Mucosa of stomach (tissue), 1 donor: ENCODE measurements at regions not wholly inside any gene's neighbourhood (a gene's known extent, or its start where the extent isn't known, plus 50 kb on each side); places are given as distances from the start of the nearest gene placed in this dataset.

Source experiments
- H3K27me3 ChIP-seq: one replicate; pipeline ENCODE4 v1.7.0; 2013; ENCODE audit warnings: mild to moderate bottlenecking, low read length; ENCODE audit not compliant: control insufficient read depth, insufficient read depth
- H3K36me3 ChIP-seq: one replicate; pipeline ENCODE4 v1.7.0; 2013; ENCODE audit warnings: low read length; ENCODE audit not compliant: control insufficient read depth, insufficient read depth
- H3K4me1 ChIP-seq: one replicate; pipeline ENCODE4 v1.7.0; 2013; ENCODE audit warnings: mild to moderate bottlenecking, low read length; ENCODE audit not compliant: control insufficient read depth, insufficient read depth
- H3K4me3 ChIP-seq: one replicate; pipeline ENCODE4 v1.7.0; 2013; ENCODE audit warnings: low read length
- H3K9ac ChIP-seq: one replicate; pipeline ENCODE4 v1.7.0; 2013; ENCODE audit warnings: mild to moderate bottlenecking, low read length, moderate library complexity
- H3K9me3 ChIP-seq: one replicate; pipeline ENCODE4 v1.7.0; 2013; ENCODE audit warnings: mild to moderate bottlenecking, low read length, moderate library complexity; ENCODE audit not compliant: control insufficient read depth
- donor health status: Pancreatic carcinoma.

DNA sequence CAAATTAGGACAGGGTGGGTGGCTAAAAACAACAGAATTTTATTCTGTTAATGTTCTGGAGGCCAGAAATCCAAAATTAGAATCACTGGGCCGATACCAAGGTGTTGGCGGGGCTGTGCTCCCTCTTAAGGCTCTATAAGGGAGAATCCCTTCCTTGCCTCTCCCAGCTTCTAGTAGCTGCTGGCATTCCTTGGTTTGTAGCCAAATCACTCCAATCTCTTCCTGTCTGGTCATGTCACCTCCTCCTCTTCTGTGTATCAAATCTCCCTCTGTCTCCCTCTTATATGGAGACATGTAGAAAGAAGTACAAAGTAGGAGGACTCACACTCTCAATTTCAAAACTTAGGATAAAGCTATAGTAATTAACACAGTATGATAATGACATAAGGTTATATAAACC, 102.9 kb upstream of the SIRPA start:
- H3K4me3 ChIP-seq = no peak overlapping the region
- no peaks in the 10 kb centered on the region for H3K9me3 ChIP-seq
- no peaks in the 10 kb centered on the region for H3K27me3 ChIP-seq
- no peaks in the 10 kb centered on the region for H3K36me3 ChIP-seq
- no peak overlapping the region for H3K9ac ChIP-seq
- no peaks in the 10 kb centered on the region for H3K4me1 ChIP-seq

DNA sequence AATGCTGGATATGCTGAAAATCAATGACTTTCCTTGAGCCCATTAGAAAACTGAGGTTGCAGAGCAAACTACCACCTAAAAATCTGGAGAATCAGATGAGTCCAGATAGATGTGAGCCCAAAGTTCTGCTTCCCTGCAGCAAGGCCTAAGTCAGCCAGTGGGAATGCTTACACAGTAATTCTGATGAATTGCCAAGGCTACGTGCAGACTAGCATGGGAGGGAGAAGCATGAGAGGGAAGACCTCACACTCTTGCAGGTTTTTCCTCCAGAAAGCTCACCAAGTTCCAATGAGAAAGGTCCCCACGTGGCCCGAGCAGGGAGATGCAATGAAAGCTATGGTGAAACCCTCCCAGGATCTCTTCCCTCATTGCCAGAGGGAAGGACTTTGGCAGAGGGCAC, 104.8 kb upstream of the SIRPA start:
- Histone ChIP-seq H3K4me1 (no peaks in the 10 kb centered on the region), H3K36me3 (no peaks in the 10 kb centered on the region), H3K9ac (no peak overlapping the region), H3K9me3 (no peaks in the 10 kb centered on the region), H3K4me3 (no peak overlapping the region), H3K27me3 (no peaks in the 10 kb centered on the region)

DNA sequence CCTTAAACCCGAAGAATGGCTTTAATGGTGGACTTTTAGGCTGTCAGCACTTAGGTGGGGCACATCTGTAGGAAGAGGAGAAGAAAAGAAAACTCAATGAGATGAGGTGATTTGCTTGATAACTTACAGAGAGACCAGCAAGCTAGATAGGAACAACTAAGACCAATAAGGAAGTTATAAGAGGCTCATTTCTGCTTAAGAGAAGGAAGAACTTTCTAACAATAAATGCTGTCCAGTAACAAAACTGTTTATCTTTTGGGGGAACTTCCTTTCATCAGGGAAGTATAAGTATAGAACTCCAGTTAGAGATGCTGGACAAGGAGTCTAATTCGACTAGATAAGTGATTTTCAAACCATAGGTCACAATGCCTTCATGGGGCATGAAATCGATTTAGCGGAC, 107.2 kb upstream of the SIRPA start:
- no peaks in the 10 kb centered on the region for H3K9me3 ChIP-seq

DNA sequence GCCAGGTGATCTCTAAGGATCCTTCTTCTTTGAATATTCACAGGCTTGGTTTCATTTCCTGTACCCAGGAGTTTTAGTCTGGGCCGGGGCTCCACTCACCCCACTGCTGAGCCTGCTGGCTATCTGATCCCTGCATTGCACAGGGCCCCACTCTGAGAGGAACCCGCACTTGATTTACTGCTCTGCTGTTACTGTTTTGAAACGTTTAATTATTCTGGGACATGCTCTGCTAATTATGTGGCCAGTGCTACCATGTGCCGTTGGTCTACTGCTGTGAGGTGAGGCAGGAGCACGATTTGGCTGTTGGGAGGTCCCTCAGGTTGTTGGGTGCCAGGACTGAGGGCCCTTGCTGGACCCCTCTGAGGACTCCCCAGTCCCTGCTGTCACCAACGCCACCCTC, 108.7 kb upstream of the SIRPA start:
- H3K9me3 ChIP-seq = no peaks in the 10 kb centered on the region
- H3K4me3 ChIP-seq = no peak overlapping the region
- H3K27me3 ChIP-seq = peaks cover 11% of the 10 kb centered on the region
- H3K36me3 ChIP-seq = no peaks in the 10 kb centered on the region
- no peak overlapping the region for H3K9ac ChIP-seq
- no peaks in the 10 kb centered on the region for H3K4me1 ChIP-seq

More for the DNA sequence above, 107.2 kb upstream of the SIRPA start:
- no peak overlapping the region for H3K4me3 ChIP-seq
- no peaks in the 10 kb centered on the region for H3K36me3 ChIP-seq
- no peaks in the 10 kb centered on the region for H3K4me1 ChIP-seq
- peaks cover under 1% of the 10 kb centered on the region for H3K27me3 ChIP-seq
- H3K9ac ChIP-seq = no peak overlapping the region

DNA sequence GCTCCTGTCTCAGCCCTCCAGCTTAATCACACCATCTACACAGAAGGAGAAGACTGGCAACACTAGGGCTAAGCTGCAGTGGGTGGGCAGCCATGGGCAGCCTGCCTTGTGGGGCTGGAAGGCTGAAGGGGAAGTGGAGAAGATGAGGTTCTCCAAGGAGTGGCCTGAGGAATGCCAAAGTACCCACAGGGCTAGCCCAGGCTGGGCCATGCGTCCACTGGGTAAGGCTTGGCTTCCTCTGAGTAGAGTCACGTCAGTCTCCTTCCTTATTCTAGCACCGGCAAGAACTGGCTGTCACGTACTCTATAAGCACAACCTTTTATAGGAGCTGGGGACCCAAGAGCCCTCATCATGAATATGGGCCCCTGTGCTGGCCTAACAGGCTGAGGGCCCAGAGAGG, 110.6 kb upstream of the SIRPA start:
- H3K4me3 ChIP-seq = no peak overlapping the region
- no peaks in the 10 kb centered on the region for H3K9me3 ChIP-seq
- H3K27me3 ChIP-seq = peaks cover 16% of the 10 kb centered on the region
- H3K36me3 ChIP-seq = no peaks in the 10 kb centered on the region
- H3K4me1 ChIP-seq = no peaks in the 10 kb centered on the region
- no peak overlapping the region for H3K9ac ChIP-seq

DNA sequence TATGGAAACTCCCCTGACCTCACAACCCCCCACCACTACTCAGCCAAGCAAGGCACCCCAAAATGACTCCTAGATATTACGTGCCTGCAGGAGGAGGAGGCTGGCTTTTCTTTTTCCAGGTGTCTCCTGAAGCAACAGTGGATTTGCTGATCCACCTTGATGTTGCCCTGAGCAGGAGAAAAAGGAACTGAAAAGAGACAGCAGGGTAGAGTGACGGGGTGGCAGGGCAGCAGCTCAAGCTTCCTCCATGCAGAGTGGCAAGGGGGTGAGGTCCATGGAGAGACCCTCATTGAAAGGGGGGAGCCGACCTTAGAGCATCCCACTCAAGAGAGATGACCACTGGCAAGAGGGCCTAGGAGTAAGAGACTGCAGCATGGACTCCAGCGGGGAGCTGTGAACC, 112.0 kb upstream of the SIRPA start:
- H3K36me3 ChIP-seq = no peaks in the 10 kb centered on the region
- no peaks in the 10 kb centered on the region for H3K9me3 ChIP-seq
- no peaks in the 10 kb centered on the region for H3K4me1 ChIP-seq
- H3K4me3 ChIP-seq = no peak overlapping the region
- peaks cover 19% of the 10 kb centered on the region for H3K27me3 ChIP-seq
- no peak overlapping the region for H3K9ac ChIP-seq

DNA sequence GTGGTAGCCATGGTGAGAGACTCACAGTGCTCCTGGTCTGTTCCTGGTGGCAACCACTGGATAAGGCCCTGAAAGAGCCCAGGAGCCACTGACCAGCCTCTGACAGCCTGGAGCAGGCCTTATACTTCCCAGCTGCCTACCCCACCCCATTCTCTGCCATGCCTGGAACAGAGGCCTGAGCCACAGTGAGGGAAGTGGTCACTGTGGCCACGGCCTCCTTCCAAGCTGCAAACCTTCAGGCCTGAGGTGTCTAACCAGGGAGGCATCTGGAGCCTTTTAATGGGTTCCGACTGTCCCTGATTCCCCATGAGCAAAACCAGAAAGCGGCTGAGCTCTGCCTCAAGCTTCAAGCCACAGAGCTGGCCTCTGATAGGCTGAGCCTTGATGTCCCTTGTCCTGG, 113.0 kb upstream of the SIRPA start:
- Histone ChIP-seq H3K36me3 (no peaks in the 10 kb centered on the region), H3K27me3 (peaks cover 22% of the 10 kb centered on the region), H3K4me1 (peaks cover under 1% of the 10 kb centered on the region), H3K9me3 (no peaks in the 10 kb centered on the region), H3K4me3 (no peak overlapping the region), H3K9ac (no peak overlapping the region)

DNA sequence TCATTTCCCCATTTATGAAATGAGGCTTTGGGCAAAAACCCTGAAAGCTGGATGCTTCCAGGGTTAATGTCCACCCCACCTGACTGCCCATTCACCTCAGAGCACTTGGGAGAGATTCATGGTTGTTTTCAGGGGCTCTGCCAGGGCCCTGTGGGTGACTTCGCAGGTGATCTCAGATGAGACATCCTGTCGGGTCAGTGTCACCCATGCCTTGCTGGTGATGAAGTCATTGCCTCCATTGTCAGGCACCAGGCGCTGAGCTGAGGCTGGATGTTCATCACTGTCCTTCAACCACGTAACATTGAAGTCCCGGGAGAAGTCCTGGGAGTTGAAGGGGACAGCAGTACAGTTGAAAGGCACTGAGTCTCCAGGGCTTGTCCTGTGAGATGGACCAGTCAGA, 115.6 kb upstream of the SIRPA start:
- Histone ChIP-seq H3K4me3 (no peak overlapping the region), H3K9ac (no peak overlapping the region), H3K9me3 (no peaks in the 10 kb centered on the region), H3K36me3 (no peaks in the 10 kb centered on the region), H3K27me3 (peaks cover 33% of the 10 kb centered on the region), H3K4me1 (peaks cover 7% of the 10 kb centered on the region)

DNA sequence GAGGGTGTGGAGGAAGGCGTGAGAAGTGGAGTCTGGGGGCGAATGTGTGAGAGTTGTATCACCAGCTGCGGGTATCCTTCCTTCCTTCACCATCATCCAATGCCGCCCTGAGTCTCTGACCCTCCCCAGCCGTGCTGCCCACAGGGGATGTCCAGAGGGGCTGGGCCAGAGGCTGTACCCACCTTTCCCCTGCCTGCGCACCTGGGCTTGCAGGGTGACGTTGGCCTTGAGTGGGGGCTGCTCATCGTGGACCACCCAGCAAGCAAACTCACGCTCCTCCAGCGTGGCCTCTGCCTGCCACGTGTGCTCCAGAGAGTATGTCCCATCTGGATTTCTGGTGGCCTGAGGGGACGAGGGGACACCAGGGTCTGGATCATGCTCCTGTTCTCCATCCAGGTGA, 116.9 kb upstream of the SIRPA start:
- Histone ChIP-seq H3K36me3 (no peaks in the 10 kb centered on the region), H3K9ac (no peak overlapping the region), H3K4me1 (peaks cover 7% of the 10 kb centered on the region), H3K4me3 (no peak overlapping the region), H3K9me3 (no peaks in the 10 kb centered on the region), H3K27me3 (peaks cover 33% of the 10 kb centered on the region)

DNA sequence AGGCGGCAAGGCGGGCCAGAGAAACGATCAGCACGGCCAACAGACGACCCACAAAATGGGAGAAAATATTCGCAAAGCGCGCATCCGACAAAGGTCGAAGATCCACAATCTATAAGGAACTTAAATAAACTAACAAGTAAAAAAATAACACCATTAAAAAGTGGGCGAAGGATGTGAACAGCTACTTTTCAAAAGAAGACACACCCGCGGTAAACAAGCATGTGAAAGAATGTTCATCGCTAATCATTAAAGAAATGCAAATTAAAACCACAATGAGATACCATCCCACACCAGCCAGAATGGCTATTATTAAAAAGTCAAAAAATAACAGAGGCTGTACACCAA, 117.8 kb upstream of the SIRPA start:
- Histone ChIP-seq H3K36me3 (no peaks in the 10 kb centered on the region), H3K4me1 (peaks cover 7% of the 10 kb centered on the region), H3K4me3 (no peak overlapping the region), H3K27me3 (peaks cover 27% of the 10 kb centered on the region), H3K9ac (peak overlapping the region; percentile 32), H3K9me3 (no peaks in the 10 kb centered on the region)

DNA sequence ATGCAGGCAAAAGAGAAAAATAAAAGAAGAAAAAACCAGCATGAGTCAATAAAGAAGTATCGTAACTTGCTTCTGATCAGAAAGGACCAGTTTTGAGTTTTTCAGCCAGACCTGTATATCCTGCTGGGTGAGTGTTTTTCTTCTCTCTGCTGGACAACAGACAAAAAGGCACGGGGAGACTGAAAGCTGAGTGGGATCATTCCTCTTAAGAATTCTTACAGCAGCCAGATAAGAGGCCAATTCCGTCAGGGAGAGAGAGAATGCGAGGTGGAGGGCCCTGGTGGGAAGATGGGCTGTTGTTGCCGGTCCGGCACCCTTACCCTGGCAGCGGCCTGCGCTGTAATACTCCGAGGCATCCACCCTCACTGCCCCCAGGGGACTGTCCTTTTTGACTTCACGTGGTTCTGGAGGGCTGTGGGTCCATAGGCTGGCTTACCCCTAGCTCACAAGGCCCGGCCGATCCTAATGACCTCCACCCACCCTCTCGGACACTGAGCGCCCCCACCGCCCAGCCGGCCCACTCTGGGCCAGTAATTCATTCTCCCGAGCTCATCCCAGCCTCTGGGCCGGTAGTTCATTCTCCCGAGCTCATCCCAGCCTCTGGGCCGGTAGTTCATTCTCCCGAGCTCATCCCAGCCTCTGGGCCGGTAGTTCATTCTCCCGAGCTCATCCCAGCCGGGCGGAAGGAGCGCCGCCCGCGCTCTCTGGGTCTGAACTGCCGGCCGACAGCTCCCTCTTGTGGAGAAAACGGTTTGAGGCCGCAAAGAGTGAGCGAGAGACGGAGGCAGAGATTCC, 118.3 kb upstream of the SIRPA start:
- H3K9ac ChIP-seq = peak overlapping the region; percentile 32
- H3K36me3 ChIP-seq = no peaks in the 10 kb centered on the region
- H3K4me1 ChIP-seq = peaks cover 7% of the 10 kb centered on the region
- peak overlapping the region; percentile 32 for H3K4me3 ChIP-seq
- peaks cover 24% of the 10 kb centered on the region for H3K27me3 ChIP-seq
- no peaks in the 10 kb centered on the region for H3K9me3 ChIP-seq

DNA sequence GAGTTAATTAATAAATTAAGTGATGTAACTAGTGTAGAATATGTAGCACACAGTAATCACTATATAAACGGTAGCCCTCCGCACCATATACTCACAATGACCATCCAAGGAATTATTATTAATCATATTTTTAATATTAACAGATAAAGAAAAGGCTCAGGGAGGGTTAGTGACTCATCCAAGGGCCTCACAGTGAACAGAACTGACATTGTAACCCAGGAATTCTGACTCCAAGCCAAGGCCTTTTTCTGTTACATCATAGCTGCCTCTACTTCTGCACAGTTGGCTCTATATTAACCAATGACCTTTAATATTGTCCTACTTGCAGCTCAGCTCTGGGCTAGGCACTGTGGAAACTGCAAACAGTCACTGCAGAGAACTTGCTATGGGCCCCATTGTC, 117.5 kb upstream of the SIRPG start:
- no peaks in the 10 kb centered on the region for H3K36me3 ChIP-seq
- no peak overlapping the region for H3K4me3 ChIP-seq
- peaks cover 18% of the 10 kb centered on the region for H3K27me3 ChIP-seq
- peaks cover 7% of the 10 kb centered on the region for H3K4me1 ChIP-seq
- no peaks in the 10 kb centered on the region for H3K9me3 ChIP-seq
- no peak overlapping the region for H3K9ac ChIP-seq

DNA sequence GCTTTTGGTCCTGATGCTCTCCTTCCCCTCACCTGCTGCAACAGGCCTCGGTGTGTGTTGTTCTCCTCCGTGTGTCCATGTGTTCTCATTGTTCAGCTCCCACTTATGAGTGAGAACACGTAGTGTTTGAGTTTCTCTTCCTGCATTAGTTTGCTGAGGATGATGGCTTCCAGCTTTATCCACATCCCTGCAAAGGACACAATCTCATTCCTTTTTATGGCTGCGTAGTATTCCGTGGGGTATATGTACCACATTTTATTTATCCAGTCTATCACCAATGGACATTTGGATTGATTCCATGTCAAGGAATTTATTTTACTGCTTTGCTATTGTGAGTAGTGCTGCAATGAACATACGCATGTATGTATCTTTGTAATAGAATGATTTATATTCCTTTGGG, 116.9 kb upstream of the SIRPG start:
- H3K9me3 ChIP-seq = no peaks in the 10 kb centered on the region
- H3K36me3 ChIP-seq = no peaks in the 10 kb centered on the region
- no peak overlapping the region for H3K9ac ChIP-seq
- H3K4me1 ChIP-seq = peaks cover 7% of the 10 kb centered on the region
- no peak overlapping the region for H3K4me3 ChIP-seq
- peaks cover 18% of the 10 kb centered on the region for H3K27me3 ChIP-seq
